Sigmoid colon (tissue), 6 donors: ENCODE measurements at regions not wholly inside any gene's neighbourhood (a gene's known extent, or its start where the extent isn't known, plus 50 kb on each side); places are given as distances from the start of the nearest gene placed in this dataset.

Experiments used
- DNase-seq: peaks from one replicate; pipeline ENCODE4 v3.0.0-alpha.2; 2019
- H3K27ac ChIP-seq, 4 donors: fragments of 200-600 bp; sonication (generic); one replicate each; pipeline ENCODE4 v1.5.1; 2016 to 2019; ENCODE audit warnings: mild to moderate bottlenecking in 1 of 4
- H3K27me3 ChIP-seq, 3 donors: fragments of 200-600 bp; sonication (generic); one replicate each; pipeline ENCODE4 v1.5.1; 2019; ENCODE audit warnings: mild to moderate bottlenecking in 1 of 3
- H3K36me3 ChIP-seq, 4 donors: fragments of 200-600 bp; sonication (generic); one replicate each; pipeline ENCODE4 v1.5.1; 2016 to 2019
- H3K4me1 ChIP-seq, 4 donors: fragments of 200-600 bp; sonication (generic); one replicate each; pipeline ENCODE4 v1.5.1; 2017 to 2019
- H3K4me3 ChIP-seq, 4 donors: fragments of 200-600 bp; sonication (generic); one replicate each; pipeline ENCODE4 v1.5.1; 2017 to 2019; ENCODE audit warnings: mild to moderate bottlenecking in 2 of 4, moderate library complexity in 1 of 4
- H3K9me3 ChIP-seq, 4 donors: fragments of 200-600 bp in 3 of 4; sonication (generic) in 3 of 4; one replicate each; pipeline versions ENCODE4 v1.5.1 to v1.6.1; 2013 to 2019
- CTCF ChIP-seq, 4 experiments: fragments of 450-650 bp in 3 of 4; fragments of 200-600 bp in 1 of 4; IDR thresholded peaks; one replicate each; pipeline ENCODE4 v1.5.1; 2016 to 2019; ENCODE audit warnings: antibody characterized with exemption in 4 of 4, mild to moderate bottlenecking in 3 of 4, moderate library complexity in 2 of 4
- EP300 ChIP-seq, 4 donors: sonication (generic); formaldehyde crosslinking; IDR thresholded peaks; one replicate each; pipeline ENCODE4 v1.6.1; 2017; ENCODE audit warnings: antibody characterized with exemption in 4 of 4
- POLR2A ChIP-seq, 2 donors: fragments of 450-650 bp; IDR thresholded peaks; one replicate each; pipeline ENCODE4 v1.6.1; 2016; ENCODE audit warnings: antibody characterized with exemption in 2 of 2, mild to moderate bottlenecking in 2 of 2, moderate library complexity in 2 of 2
- POLR2AphosphoS5 ChIP-seq, 4 donors: sonication (generic); formaldehyde crosslinking; IDR thresholded peaks; one replicate each; pipeline ENCODE4 v1.6.1; 2017; ENCODE audit warnings: antibody characterized with exemption in 4 of 4
- WGBS, 2 donors: extraction: QIAGEN DNeasy Blood & Tissue Kit; methylation state at CpG; one replicate each; pipeline ENCODE4 v1.1.7; 2013; 5-methylcytosine and 5-hydroxymethylcytosine counted together
- intact Hi-C: fragments of 100-400 bp; cut with DNase I; formaldehyde crosslinking; loops from one replicate; pipeline ENCODE4 v1.15.1; 2023
- donor health status: healthy with polysubstance abuse.
- donor health status: healthy.

- Histone ChIP-seq H3K9me3 (peaks cover 0 to 3% (median 0%) of the 10 kb centered on the region in 4 donors), H3K27me3 (no peaks in the 10 kb centered on the region), H3K4me3 (no peak overlapping the region), H3K27ac (no peak overlapping the region), H3K36me3 (no peaks in the 10 kb centered on the region), H3K4me1 (no peaks in the 10 kb centered on the region)
- peak; percentile 62 for DNase-seq
- TF ChIP-seq CTCF (IDR thresholded peaks at IDR 0.05), result no peak
- no peak for TF ChIP-seq POLR2AphosphoS5 (IDR thresholded peaks at IDR 0.05)
- intact Hi-C loops, result no loop called here
- 96 to 98% methylated on average over 31 of the region's 31 CpGs for WGBS, 2 donors
These were observed 742.9 kb upstream of the DDX18 start for GRCh38 chr2:117071556-117072102.

GRCh38 chr2:117074756-117075155, 739.7 kb upstream of the DDX18 start:
- no peak for DNase-seq

DNA sequence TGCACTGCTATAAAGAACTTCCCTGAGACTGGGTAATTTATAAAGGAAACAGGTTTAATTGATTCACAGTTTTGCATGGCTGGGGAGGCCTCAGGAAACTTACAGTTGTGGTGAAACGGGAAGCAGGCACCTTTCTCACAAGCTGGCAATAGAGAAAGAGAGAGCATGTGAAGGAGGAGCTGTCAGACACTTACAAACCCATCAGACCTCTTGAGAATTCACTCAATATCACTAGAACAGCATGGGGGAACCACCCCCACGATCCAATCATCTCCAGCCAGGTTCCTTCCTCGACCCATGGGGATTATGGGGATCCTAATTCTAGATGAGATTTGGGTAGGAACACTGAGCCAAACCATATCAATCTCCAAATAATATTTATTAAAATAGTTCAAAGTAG, 729.2 kb upstream of the DDX18 start:
- Histone ChIP-seq H3K36me3 (no peaks in the 10 kb centered on the region), H3K27me3 (no peaks in the 10 kb centered on the region), H3K4me1 (peaks cover 0 to 5% (median 0%) of the 10 kb centered on the region in 4 donors), H3K9me3 (no peaks in the 10 kb centered on the region), H3K4me3 (no peak overlapping the region), H3K27ac (no peak overlapping the region)
- no peak for DNase-seq
- 64 to 90% methylated on average over 3 of the region's 3 CpGs for WGBS, 2 donors
- TF ChIP-seq POLR2A (IDR thresholded peaks at IDR 0.05), result no peak
- TF ChIP-seq EP300 (IDR thresholded peaks at IDR 0.05), result no peak
- no peak for TF ChIP-seq CTCF (IDR thresholded peaks at IDR 0.05)
- no peak for TF ChIP-seq POLR2AphosphoS5 (IDR thresholded peaks at IDR 0.05)
- intact Hi-C loops, result no loop called here

More at GRCh38 chr2:117074756-117075155, 739.7 kb upstream of the DDX18 start:
- Histone ChIP-seq H3K4me1 (no peaks in the 10 kb centered on the region), H3K4me3 (no peak overlapping the region), H3K36me3 (no peaks in the 10 kb centered on the region), H3K27ac (no peak overlapping the region), H3K27me3 (no peaks in the 10 kb centered on the region), H3K9me3 (peaks cover 0 to 5% (median 0%) of the 10 kb centered on the region in 4 donors)
- WGBS, 2 donors, result 87% methylated on average over 4 of the region's 4 CpGs
- intact Hi-C loops, result no loop called here
- TF ChIP-seq POLR2A (IDR thresholded peaks at IDR 0.05) (no peak), EP300 (IDR thresholded peaks at IDR 0.05) (no peak), CTCF (IDR thresholded peaks at IDR 0.05) (no peak), POLR2AphosphoS5 (IDR thresholded peaks at IDR 0.05) (no peak)

GRCh38 chr2:117085737-117086136, 728.8 kb upstream of the DDX18 start:
- intact Hi-C loops, result no loop called here
- WGBS, 2 donors, result 88 to 91% methylated on average over 1 of the region's 1 CpG
- no peak overlapping the region for H3K4me3 ChIP-seq
- H3K36me3 ChIP-seq, result no peaks in the 10 kb centered on the region
- TF ChIP-seq POLR2AphosphoS5 (IDR thresholded peaks at IDR 0.05) (no peak), CTCF (IDR thresholded peaks at IDR 0.05) (no peak), EP300 (IDR thresholded peaks at IDR 0.05) (no peak), POLR2A (IDR thresholded peaks at IDR 0.05) (no peak)
- peaks cover 0 to 5% (median 0%) of the 10 kb centered on the region in 4 donors for H3K4me1 ChIP-seq
- H3K27me3 ChIP-seq, result no peaks in the 10 kb centered on the region
- no peaks in the 10 kb centered on the region for H3K9me3 ChIP-seq
- H3K27ac ChIP-seq, result no peak overlapping the region
- DNase-seq, result no peak
